GM12864 (cell line): ENCODE measurements at regions not wholly inside any gene's neighbourhood (a gene's known extent, or its start where the extent isn't known, plus 50 kb on each side); places are given as distances from the start of the nearest gene placed in this dataset.

Source experiments
- DNase-seq: peaks from one replicate; pipeline ENCODE4 v3.0.0-alpha.2; 2011; ENCODE audit warnings: low read depth
- H3K4me3 ChIP-seq: 2 replicates; pipeline ENCODE4 v1.5.1; 2011; ENCODE audit warnings: mild to moderate bottlenecking, low read depth, low read length, control low read depth
- CTCF ChIP-seq: IDR thresholded peaks from 2 replicates; pipeline ENCODE4 v1.5.1; 2011; ENCODE audit warnings: low read depth, mild to moderate bottlenecking, moderate library complexity, low read length, control low read depth, inconsistent platforms; ENCODE audit errors: missing control alignments

GRCh38 chr12:92275443-92276154 lies 130.0 kb upstream of the BTG1 start:
- no peak overlapping the region for H3K4me3 ChIP-seq
- TF ChIP-seq CTCF = no peak
- DNase-seq = no peak

GRCh38 chr12:92273076-92273475 lies 127.4 kb upstream of the BTG1 start:
- no peak for DNase-seq
- no peak for TF ChIP-seq CTCF

GRCh38 chr12:92272061-92272964 lies 126.7 kb upstream of the BTG1 start:
- no peak overlapping the region for H3K4me3 ChIP-seq
- DNase-seq = no peak
- no peak for TF ChIP-seq CTCF

More at GRCh38 chr12:92273076-92273475, 127.4 kb upstream of the BTG1 start:
- no peak overlapping the region for H3K4me3 ChIP-seq

- TF ChIP-seq CTCF = no peak
- H3K4me3 ChIP-seq = no peak overlapping the region
- no peak for DNase-seq
Measured at GRCh38 chr12:92271341-92271740, 125.7 kb upstream of the BTG1 start.

- DNase-seq = no peak
- no peak overlapping the region for H3K4me3 ChIP-seq
- no peak for TF ChIP-seq CTCF
Measured at GRCh38 chr12:92270521-92270920, 124.9 kb upstream of the BTG1 start.

GRCh38 chr12:92268946-92269345 lies 123.3 kb upstream of the BTG1 start:
- no peak overlapping the region for H3K4me3 ChIP-seq
- DNase-seq = no peak
- TF ChIP-seq CTCF = no peak

- no peak overlapping the region for H3K4me3 ChIP-seq
- no peak for DNase-seq
- TF ChIP-seq CTCF = no peak
Measured at GRCh38 chr12:92261692-92262091, 116.0 kb upstream of the BTG1 start.
